ENCODE measurements at regions not wholly inside any gene's neighbourhood (a gene's known extent, or its start where the extent isn't known, plus 50 kb on each side); places are given as distances from the start of the nearest gene placed in this dataset.

- FAIRE-seq (no peak), DNase-seq (ENCODE audit: insufficient read length, low spot score) (no peak)
Measured at GRCh38 chr20:24203526-24204183, 215.1 kb upstream of the GGTLC1 start.

DNA sequence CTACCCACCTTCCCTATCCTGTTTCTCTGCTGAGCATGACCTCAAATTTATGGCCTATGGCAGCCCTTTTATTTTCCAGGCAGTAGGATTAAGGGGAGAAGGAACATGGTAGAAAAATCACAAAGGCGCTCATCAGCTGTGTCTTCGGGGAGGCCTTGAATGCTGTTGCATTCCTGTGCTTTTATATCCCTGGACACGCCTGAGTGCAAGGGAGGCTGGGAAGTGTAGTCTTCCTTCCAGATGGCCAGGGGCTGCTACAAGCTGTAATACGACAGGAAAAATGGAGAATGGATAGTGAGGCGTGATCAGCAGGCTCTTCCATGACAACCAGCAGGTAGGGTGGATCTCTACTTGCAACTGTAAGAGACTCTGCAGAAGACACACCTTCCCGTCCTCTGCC is 210.9 kb upstream of the GGTLC1 start:
- DNase-seq (ENCODE audit: insufficient read length, low spot score), result no peak
- no peak for FAIRE-seq

- FAIRE-seq, result no peak
- no peak for DNase-seq (ENCODE audit: insufficient read length, low spot score)
Measured at GRCh38 chr20:24194143-24194542, 205.6 kb upstream of the GGTLC1 start.

GRCh38 chr20:24190905-24191304 is 202.3 kb upstream of the GGTLC1 start:
- FAIRE-seq (no peak), DNase-seq (ENCODE audit: insufficient read length, low spot score) (no peak)

- FAIRE-seq (no peak), DNase-seq (ENCODE audit: insufficient read length, low spot score) (no peak)
Measured at GRCh38 chr20:24185791-24186190, 197.2 kb upstream of the GGTLC1 start.

GRCh38 chr20:24181151-24181550 is 192.6 kb upstream of the GGTLC1 start:
- DNase-seq (ENCODE audit: insufficient read length, low spot score) (no peak), FAIRE-seq (no peak)

DNA sequence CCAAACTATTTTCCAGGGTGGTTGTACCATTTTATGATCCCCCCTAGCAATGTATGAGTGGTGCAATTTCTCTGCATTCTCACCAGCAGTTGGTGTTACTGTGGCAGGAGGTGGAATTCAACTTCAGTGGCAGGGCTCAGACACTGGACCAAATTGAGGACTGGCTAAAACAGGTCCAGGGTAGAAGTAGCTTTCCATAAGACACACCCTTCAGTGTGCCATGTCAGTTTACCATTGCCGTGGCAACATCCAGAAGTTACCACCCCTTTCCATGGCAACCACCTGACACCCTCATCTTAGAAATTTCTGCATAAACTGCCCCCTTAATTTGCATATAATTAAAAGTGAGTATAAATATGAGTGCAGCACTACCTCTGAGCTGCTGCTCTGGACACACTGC is 180.7 kb upstream of the GGTLC1 start:
- DNase-seq (ENCODE audit: insufficient read length, low spot score) (no peak), FAIRE-seq (no peak)

DNA sequence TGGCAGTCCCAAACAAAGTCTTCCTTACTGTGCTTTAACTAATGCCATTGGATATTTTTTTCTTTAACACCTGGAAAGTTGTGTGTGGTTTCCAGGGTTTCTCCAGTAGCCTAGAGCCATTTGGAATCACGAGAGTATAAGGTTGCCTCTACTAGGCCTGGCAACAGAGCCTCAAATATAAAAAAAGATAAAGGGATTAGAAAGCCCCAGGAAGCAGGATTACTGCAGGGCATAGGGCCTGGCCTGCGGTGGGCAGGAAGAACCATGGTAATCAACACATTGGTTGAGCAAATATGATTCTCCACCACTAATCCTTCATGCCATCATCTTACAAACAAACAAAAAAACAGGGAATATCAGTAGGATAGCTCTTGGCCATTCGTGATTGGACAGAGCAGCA is 177.8 kb upstream of the GGTLC1 start:
- no peak for FAIRE-seq
- DNase-seq (ENCODE audit: insufficient read length, low spot score), result no peak

DNA sequence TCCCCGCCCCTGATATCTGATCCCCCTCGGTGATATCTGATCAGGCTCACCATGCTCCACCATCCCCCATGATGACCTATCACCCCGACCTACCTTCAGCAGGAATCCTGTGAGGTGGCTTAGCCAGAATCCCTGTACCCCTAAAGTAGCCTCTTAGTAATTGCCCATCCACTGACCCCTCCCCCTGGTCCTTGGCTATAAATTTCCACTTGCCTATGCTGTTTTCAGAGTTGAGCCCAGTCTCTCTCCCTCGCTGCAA is 177.5 kb upstream of the GGTLC1 start:
- FAIRE-seq (no peak), DNase-seq (ENCODE audit: insufficient read length, low spot score) (no peak)

DNA sequence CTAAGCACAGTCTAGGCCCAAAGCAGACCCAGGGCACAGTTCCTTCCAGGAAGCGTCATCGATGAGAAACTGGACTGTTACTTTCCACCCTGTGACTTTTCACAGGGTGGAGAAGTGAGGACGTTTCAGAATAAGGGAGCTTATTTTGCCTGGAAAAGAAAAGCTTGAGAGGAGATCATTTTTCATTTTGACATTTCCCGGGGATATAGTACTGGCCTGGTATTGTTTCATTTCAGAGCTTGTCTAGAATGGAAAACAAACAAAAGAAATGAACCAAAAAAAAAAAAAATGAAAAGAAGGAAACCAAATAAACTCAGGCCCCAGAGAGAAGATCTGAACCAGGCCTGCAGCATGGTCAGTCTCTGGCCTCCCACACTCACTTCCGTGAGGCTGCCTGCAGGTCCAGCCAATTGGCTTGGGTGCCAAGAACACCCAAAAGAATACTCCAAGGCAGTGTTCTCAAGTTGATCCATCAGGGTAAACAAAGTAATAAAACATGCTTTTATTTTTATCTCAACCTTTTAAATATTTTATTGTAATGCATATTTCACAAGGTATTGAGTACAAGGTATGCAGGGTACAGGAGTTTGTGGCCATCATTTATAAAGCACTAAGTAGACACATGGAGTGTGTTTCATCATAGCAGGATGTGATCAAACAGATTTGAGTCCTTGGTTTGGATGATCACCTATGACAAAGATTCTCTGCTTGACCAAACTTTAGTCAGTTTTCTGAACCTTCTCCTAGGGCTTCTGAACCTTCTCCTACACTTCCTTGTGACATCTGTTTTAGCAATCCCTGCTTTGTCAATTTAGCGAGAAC is 176.9 kb upstream of the GGTLC1 start:
- DNase-seq (ENCODE audit: insufficient read length, low spot score) (no peak), FAIRE-seq (no peak)

- FAIRE-seq (no peak), DNase-seq (ENCODE audit: insufficient read length, low spot score) (no peak)
Measured at GRCh38 chr20:24164360-24164759, 175.8 kb upstream of the GGTLC1 start.

DNA sequence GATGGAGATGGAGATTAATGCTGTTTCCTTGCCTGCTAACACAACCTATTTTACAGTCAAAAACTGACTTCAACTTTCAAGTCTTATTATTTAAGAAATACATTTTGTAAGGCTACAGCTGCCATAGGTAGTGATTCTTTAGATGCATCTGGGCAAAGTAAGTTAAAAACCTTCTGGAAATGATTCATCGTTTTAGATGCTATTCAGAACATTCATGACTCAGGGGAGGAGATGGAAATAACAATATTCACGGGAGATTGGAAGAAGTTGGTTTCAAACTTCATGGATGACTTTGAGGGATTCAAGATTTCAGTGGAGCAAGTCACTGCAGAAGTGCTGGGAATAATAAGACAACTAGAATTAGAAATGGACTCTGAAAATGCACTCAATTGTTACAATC is 174.9 kb upstream of the GGTLC1 start:
- DNase-seq (ENCODE audit: insufficient read length, low spot score) (no peak), FAIRE-seq (no peak)

DNA sequence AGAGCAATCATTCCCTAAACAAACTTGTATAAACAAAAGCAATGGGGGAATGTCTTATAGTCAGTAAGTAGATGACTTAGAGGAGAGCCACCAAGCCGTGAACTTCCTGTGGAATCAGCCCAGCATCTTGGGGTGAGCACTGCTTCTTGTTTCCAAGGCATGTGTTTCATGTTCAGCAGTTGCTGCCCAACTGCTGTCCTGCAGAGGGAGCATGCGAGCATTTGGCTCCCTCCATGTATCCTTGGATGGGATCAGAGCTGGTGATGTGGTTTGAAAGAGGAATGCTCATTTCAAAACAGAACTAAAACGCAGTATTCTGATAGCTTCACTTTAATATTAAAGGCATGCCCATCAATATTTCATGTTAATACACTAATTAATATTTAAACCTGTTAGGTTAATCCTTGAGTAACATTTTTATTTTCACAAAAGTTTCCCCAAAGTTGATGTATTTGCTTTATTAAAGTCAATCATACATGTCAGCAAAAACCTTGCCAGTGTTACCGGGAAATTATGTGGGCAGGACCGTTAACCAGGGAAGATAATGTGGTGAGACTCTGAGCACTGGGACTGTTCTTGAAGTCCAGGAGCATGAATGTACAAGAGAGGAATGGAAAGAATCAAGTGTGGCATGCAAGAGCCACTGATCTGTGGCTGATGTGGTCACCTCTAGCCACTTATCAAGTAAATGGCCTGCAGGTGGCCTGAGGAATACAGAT is 172.1 kb upstream of the GGTLC1 start:
- FAIRE-seq (no peak), DNase-seq (ENCODE audit: insufficient read length, low spot score) (no peak)

GRCh38 chr20:24158281-24158680 is 169.7 kb upstream of the GGTLC1 start:
- FAIRE-seq (no peak), DNase-seq (ENCODE audit: insufficient read length, low spot score) (no peak)

- no peak for FAIRE-seq
- DNase-seq (ENCODE audit: insufficient read length, low spot score), result no peak
Measured at GRCh38 chr20:24157213-24157612, 168.6 kb upstream of the GGTLC1 start.

DNA sequence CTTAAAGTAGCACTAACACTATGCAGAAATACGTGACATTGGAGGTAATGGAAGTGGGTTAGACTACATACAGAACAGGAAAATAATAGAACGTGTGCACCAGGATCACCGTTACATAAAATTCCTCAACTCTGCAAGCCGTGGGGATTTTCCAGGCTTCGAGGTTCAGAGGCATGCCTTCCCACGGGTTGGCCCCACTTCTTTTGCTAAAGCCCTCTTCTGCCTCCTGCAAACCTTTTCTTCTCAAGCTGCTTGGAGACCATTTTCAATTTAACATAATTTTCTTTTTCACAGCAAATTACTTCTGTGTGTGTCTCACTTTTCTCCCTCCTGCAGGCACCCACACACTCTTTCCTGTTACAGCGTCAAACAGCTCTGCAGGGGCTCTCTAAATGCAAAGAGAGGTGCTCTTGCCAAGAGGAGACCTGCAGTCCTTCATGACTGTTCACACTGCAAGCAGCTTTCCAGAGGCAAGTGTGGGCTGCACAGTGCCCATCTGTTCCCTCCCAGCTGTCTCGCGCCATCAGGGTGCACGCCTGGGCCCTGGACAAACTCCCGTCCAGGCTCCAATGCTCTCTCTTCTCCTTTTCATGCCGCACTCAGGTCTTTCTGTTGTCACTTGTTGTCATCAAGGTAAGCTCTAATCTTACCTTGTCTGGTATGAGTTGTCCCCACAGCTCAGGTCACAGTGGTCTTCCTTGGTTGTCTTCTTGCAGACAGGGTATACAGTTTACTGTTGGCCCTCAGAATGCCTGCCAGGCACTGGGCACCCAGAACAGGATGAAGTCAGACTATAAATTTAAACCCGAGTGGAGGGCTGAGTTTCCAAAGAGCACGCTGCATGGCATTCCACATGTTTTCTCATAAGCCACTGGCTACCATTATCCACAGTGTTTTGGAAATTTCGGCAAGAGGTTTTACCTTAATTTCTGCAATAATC is 164.8 kb upstream of the GGTLC1 start:
- FAIRE-seq, result no peak
- DNase-seq (ENCODE audit: insufficient read length, low spot score), result no peak

GRCh38 chr20:24151621-24152294 is 163.2 kb upstream of the GGTLC1 start:
- FAIRE-seq (no peak), DNase-seq (ENCODE audit: insufficient read length, low spot score) (no peak)

GRCh38 chr20:24150406-24150805 is 161.8 kb upstream of the GGTLC1 start:
- no peak for DNase-seq (ENCODE audit: insufficient read length, low spot score)
- no peak for FAIRE-seq

GRCh38 chr20:24149881-24150307 is 161.3 kb upstream of the GGTLC1 start:
- no peak for DNase-seq (ENCODE audit: insufficient read length, low spot score)
- no peak for FAIRE-seq

- no peak for DNase-seq (ENCODE audit: insufficient read length, low spot score)
Measured at GRCh38 chr20:24149175-24149574, 160.6 kb upstream of the GGTLC1 start.

More at GRCh38 chr20:24149175-24149574, 160.6 kb upstream of the GGTLC1 start:
- no peak for FAIRE-seq

Data from GM19239 (cell line).